NOMO-1 (cell line): ENCODE measurements at regions not wholly inside any gene's neighbourhood (a gene's known extent, or its start where the extent isn't known, plus 50 kb on each side); places are given as distances from the start of the nearest gene placed in this dataset.
A peak's percentile ranks its signal among the peaks of the same experiment; 100 is the strongest.

Experiments used
- DNase-seq, 2 experiments: peaks; one replicate each; lab custom pipeline; 2025; ENCODE audit not compliant: unreplicated experiment in 2 of 2; lab: John Stamatoyannopoulos, UW

GRCh38 chr10:83834096-83834495 lies 305.2 kb upstream of the GHITM start:
- no peak for DNase-seq

GRCh38 chr10:83835945-83836745 lies 303.2 kb upstream of the GHITM start:
- DNase-seq: no peak

DNA sequence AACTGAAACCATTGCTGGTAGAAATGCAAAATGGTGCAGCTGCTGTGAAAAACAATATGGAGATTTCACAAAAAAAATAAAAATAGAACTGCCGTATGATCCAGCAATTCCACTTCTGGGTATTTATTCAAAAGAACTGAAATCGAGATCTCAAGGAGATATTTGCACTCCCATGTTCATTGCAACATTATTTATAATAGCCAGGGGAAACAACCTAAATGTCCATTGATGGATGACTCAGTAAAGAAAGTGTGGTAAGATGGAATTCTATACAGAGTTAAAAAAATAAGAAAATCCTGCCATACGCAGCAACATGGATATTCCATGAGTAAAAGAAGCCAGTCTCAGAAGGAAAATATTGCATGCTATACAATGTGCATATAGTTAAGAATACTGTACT lies 290.6 kb upstream of the GHITM start:
- DNase-seq: no peak

- no peak for DNase-seq
Observed at GRCh38 chr10:83849150-83849549, 290.2 kb upstream of the GHITM start.

DNA sequence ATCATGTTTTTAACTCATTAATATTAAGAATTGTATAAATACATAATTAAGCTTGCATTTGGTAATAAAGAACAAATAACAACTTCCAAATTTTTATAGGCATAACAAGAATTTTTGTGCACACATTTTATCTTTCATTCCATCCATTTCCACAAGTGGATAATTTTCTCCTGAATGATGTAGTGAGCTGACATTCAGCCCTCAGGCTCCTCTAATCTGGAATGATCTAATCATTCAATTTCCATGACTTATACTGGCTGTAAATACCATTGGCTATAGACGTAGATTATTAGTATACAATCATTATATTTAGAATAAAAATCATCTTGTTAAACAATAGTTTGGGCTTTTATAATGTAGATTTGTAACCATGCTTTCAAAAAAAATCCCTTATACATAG lies 287.2 kb upstream of the GHITM start:
- DNase-seq: no peak

DNA sequence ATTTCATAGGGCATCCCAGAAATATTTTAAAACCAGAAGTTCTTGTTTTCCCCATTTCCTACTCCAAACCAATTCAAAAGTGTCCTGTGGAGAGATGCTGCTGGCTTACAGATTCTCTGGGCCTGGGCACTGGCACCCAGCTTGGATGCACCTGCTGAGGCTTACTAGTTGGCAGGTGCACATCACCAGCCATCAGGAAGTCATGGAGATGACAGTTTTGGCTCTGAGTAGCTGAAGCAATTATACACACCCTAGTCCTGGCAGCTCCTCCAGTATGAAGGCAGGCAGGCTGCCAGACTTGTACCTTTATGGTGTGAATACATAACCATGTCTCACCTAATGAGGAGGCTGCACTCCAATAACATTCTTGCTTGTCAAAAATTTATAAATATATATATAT lies 276.6 kb upstream of the GHITM start:
- no peak for DNase-seq

GRCh38 chr10:83863283-83863966 lies 275.9 kb upstream of the GHITM start:
- no peak for DNase-seq

DNA sequence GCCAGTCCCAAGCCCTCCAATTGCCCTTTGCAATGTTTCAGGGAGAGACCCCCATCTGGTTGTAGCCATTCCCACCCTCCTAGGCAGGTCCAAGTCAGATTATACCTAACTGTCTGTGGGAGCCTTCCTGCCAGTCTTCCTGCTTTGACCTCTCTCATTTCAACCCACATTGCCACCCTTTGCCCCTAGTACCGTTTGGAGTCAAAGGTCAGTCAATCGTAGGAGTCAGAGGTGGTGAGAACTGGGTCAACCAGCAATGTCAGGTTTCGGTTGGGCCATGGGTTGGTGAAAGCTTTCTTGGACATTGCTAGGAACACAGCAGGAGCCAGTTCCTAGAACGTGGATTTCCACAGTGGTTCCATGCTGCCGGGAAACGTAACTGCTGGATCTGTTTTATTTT lies 269.4 kb upstream of the GHITM start:
- DNase-seq: no peak

GRCh38 chr10:83871187-83872081 lies 267.9 kb upstream of the GHITM start:
- DNase-seq: peak; percentile 51 to 63

- no peak for DNase-seq
Observed at GRCh38 chr10:83880252-83880791, 259.0 kb upstream of the GHITM start.

DNA sequence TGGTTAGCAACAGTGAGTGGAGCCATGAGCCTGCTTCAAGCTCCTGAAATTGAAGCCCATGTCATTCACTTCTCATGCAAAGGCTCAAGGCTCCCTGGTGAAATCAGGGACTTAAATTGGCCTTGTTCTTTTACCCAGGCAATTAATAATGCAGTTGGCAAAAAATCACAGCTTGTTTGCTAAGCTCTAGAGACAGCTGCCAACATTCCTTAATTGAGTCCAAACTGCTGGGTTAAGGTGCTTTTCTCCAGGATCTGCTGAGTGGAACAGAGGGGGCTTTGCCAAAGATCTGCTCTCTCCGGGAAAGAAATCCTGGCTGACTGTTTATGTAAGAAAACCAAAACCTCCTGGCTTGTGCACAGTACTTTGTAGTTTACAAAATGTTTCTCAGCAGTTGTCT lies 257.6 kb upstream of the GHITM start:
- DNase-seq: no peak

DNA sequence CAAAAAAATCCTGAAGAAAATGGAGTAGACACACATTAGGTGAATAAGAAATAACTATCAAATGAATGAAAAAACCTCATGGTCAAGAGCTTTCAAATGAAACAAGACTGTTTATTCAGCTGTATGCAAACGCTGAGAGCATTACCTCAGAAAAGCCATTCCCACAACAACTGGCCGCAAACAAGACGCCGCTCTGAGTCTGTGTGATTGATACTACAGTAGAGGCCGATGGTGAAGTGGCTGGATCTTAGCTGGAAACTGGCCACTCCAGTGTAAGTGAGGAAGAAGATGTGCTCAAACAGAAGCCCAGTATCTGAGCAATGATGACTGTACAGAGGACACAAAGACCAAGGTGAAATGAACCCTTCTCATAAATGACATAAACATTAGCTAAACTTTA lies 252.4 kb upstream of the GHITM start:
- DNase-seq: no peak

GRCh38 chr10:83892737-83893136 lies 246.6 kb upstream of the GHITM start:
- DNase-seq: no peak

DNA sequence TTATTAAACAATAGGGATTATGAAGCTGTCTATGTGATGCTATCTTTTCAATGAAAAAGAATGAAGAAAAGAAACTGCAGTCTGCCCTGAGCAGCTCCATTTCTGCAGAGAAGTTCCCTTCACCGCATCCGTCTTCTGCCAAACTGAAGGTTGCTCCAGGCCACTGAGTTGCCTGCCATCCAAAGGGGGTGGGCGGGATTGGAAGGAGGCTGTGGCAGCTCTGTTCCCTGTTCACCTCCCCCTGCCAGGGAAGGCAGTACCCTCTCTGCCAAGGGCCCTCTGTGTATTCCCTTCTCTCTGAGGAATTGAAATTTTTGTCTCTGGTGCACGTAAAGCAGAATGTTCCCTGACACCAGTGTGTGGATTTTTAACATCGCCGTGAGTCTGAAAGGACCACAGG lies 243.1 kb upstream of the GHITM start:
- DNase-seq: no peak

DNA sequence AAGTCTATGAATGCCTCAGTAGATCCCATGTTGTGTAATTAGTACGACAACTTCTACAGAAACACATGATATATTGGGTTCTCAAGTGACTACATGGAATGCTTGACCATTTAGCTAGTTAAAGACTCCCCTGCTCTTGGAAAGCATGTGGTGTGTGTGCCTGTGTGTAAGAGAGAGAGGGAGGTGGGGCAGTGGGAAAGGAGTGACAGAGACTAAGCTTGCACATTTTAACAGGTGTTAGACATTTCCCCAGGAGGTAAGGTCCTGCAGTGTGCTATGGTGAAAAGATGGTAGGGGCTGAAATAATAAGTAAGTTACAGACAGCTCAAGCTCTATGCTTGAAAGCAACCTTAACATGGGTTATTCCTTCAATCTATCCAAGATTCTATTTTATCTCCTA lies 241.7 kb upstream of the GHITM start:
- no peak for DNase-seq

- DNase-seq: peak; percentile 6 to 26
Observed at GRCh38 chr10:83908506-83908905, 230.8 kb upstream of the GHITM start.

DNA sequence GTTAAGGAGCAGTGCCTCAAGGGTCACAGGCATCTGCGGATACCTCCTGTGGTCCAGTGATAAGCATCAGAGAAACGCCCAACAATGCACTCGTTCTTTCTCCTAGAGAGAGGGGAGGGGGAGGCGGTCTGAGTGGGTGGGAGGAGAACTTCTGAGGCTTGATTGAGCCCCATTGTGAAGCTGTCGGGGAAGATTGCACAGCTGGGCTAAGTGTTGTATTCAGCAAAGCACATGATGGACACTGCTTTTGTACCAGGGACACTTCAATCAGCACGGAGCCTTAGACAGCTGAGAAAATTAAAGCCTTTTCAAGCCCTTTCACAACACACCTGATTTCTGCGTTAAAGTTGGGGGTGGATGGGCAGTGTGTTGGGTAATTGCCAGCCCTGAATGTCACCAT lies 230.3 kb upstream of the GHITM start:
- no peak for DNase-seq

- DNase-seq: no peak
Observed at GRCh38 chr10:83915801-83916200, 223.5 kb upstream of the GHITM start.

DNA sequence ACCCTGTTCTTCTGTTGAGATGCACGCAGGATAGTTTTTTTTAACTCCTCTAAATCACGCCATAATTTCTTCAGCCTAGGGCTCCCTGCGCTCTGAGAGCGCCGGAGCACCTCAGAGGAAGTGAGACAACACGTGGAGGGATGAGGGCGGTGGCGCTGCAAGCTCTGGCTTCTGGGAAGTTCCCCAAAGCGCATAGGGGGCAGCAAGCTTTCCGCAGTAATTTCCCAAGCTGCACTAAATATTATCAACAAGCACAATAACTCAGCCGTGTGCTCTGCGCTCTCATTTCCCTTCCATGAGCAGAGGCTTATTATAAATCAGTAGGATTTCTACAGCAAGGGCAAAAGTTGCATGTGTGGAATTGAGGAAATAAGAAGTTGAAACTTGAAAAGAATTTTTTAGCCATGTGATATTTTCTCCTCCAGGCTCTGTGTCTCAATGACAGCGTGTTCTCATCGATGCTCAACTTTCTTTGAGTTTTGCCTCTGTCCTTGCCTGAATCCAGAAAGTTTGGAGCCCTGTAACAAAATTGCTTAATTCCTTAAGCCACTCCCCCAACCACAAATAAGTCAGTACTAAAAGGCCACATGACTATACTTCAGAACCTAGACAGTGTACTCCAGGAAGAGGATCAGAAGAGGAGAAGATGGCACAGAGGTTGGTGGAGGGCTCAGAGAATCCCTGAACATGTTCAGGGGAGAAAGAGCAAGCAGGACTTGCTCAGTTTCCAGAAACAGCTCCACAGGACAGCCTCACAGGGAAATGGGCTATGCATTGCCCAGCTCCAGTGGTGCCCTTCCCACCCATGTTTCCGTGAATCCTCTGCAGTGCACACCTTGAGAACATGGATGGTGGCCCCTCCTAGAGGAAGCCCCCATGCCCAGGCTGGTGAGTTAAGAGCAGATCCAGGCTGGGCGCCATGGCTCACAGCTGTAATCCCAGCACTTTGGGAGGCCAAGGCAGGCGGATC lies 221.5 kb upstream of the GHITM start:
- peak; percentile 92 to 93 for DNase-seq

DNA sequence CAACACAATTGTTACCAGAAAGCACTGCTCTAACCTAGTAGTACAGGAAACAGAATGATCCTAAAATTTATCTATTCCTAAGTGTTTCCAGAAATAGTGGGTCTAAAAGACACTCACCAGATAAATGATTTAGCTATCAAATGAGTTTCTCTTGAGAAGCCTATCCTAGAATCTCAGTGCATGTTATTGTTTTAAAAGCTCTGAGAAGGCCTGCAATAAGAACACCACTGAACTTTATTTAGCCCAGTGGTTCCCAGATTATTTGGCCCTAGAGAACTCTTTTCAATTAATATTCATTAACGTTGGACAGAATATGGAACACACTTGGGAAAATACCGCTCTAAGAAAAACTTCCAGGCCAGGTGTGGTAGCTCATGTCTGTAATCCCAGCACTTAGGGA lies 220.1 kb upstream of the GHITM start:
- no peak for DNase-seq
